Type B pancreatic cell (in vitro differentiated cells): ENCODE measurements at regions not wholly inside any gene's neighbourhood (a gene's known extent, or its start where the extent isn't known, plus 50 kb on each side); places are given as distances from the start of the nearest gene placed in this dataset.

ENCODE experiments used
- DNase-seq: peaks from one replicate; pipeline ENCODE4 v3.0.0; 2021; ENCODE audit warnings: mixed read lengths; ENCODE audit not compliant: unreplicated experiment; ENCODE audit errors: extremely low spot score
- H3K27ac Mint-ChIP-seq: 2 replicates; pipeline ENCODE4 v1.8.0; 2021; ENCODE audit warnings: mild to moderate bottlenecking, mixed read lengths
- H3K27me3 Mint-ChIP-seq: 2 replicates; pipeline ENCODE4 v1.8.0; 2021; ENCODE audit warnings: mixed read lengths
- H3K36me3 Mint-ChIP-seq: 2 replicates; pipeline ENCODE4 v1.8.0; 2021; ENCODE audit warnings: mixed read lengths
- H3K4me1 Mint-ChIP-seq: one replicate; pipeline ENCODE4 v1.8.0; 2021; ENCODE audit warnings: mixed read lengths; ENCODE audit not compliant: unreplicated experiment
- H3K4me3 Mint-ChIP-seq: 2 replicates; pipeline ENCODE4 v1.8.0; 2021; ENCODE audit warnings: mild to moderate bottlenecking, mixed read lengths
- H3K9me3 Mint-ChIP-seq: 2 replicates; pipeline ENCODE4 v1.8.0; 2021; ENCODE audit warnings: mixed read lengths
- TF ChIP-seq, protein P1 (sequence below): fragments of 200-600 bp; sonication (generic); conservative IDR thresholded peaks from 2 replicates; pipeline ENCODE4 v1.5.0; 2021; ENCODE audit warnings: antibody characterized with exemption, mild to moderate bottlenecking

DNA sequence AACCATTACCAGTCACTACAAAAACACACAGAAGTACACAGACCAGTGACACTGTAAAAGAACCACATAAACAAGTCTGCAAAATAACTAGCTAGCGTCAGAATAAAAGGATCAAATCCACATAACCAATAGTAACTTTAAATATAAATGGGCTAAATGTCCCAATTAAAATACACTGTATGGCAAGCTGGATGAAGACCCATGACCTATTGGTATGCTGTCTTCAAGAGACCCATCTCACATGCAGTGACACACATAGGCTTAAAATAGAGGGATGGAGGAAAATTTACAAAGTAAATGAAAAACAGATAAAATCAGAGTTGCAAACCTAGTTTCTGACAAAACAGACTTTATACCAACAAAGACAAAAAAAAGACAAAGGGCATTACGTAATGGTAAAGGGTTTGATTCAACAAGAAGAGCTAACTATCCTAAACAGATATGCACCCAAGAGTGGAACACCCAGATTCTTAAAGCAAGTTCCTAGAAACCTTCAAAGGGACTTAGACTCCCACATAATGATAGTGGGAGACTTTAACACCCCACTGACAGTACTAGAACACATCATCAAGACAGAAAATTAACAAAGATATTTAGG lies 196.9 kb downstream of the TBX15 start:
- peaks cover 6% of the 10 kb centered on the region for H3K9me3 Mint-ChIP-seq
- H3K27ac Mint-ChIP-seq, result no peak overlapping the region
- TF ChIP-seq, protein P1, sequence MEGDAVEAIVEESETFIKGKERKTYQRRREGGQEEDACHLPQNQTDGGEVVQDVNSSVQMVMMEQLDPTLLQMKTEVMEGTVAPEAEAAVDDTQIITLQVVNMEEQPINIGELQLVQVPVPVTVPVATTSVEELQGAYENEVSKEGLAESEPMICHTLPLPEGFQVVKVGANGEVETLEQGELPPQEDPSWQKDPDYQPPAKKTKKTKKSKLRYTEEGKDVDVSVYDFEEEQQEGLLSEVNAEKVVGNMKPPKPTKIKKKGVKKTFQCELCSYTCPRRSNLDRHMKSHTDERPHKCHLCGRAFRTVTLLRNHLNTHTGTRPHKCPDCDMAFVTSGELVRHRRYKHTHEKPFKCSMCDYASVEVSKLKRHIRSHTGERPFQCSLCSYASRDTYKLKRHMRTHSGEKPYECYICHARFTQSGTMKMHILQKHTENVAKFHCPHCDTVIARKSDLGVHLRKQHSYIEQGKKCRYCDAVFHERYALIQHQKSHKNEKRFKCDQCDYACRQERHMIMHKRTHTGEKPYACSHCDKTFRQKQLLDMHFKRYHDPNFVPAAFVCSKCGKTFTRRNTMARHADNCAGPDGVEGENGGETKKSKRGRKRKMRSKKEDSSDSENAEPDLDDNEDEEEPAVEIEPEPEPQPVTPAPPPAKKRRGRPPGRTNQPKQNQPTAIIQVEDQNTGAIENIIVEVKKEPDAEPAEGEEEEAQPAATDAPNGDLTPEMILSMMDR, result no peak
- DNase-seq, result no peak
- peaks cover 3% of the 10 kb centered on the region for H3K27me3 Mint-ChIP-seq
- H3K36me3 Mint-ChIP-seq, result no peaks in the 10 kb centered on the region
- H3K4me3 Mint-ChIP-seq, result no peak overlapping the region
- no peaks in the 10 kb centered on the region for H3K4me1 Mint-ChIP-seq

DNA sequence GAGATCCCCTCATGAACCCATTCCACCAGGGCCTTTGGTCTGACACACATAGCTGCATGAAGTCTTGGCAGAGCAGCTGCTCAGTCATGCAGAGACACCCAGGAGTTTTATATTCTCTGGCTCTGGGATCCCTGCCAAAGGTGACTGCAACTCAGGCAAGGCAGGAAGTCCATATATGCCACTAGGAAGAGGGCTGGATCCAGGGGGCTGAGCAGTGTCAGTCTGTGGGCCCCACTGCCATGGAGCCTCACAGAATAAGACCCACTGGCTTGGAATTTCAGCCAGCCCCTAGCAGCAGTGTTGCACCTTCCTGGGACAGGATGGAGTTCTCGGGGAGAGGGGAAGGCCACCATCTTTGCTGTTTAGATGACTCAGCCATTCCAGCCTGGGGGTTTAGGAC lies 199.7 kb downstream of the TBX15 start:
- Mint-ChIP-seq H3K27me3 (no peaks in the 10 kb centered on the region), H3K27ac (no peak overlapping the region), H3K4me3 (no peak overlapping the region)

DNA sequence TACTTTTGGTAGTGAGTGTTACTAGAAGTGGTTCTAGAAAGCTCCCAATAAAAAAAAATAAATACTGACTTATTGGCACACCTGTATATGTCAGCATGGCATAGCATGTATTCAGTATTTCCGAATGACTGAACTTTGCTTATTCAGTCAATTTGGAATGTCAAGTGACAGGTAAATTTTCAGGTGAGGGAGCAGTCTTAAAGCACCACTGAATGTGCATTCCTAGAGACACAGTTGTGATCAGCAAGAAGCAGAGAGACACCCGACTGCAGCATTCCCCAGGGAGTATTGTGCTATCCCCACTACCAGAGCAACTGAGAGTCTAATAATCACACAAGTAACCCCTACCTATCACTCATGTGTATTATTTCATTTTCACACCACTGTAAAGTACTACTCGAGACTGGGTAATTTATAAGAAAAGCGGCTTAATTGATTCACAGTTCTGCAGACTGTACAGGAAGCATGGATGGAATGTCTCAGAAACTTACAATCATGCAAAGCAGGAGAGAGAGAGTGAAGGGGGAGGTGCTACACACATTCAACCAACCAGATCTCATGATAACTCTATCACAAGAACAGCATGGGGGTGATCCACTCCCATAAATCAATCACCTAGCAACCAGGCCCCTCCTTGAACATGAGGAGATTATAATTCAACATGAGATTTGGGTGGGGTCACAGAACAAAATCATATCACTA lies 201.5 kb downstream of the TBX15 start:
- TF ChIP-seq, protein P1, result no peak
- Mint-ChIP-seq H3K27ac (no peak overlapping the region), H3K36me3 (no peaks in the 10 kb centered on the region), H3K9me3 (peaks cover 6% of the 10 kb centered on the region), H3K27me3 (no peaks in the 10 kb centered on the region), H3K4me1 (no peaks in the 10 kb centered on the region), H3K4me3 (no peak overlapping the region)
- no peak for DNase-seq

More for the DNA sequence above, 199.7 kb downstream of the TBX15 start:
- no peak for DNase-seq
- TF ChIP-seq, protein P1, result no peak
- no peaks in the 10 kb centered on the region for H3K36me3 Mint-ChIP-seq
- H3K9me3 Mint-ChIP-seq, result peaks cover 6% of the 10 kb centered on the region
- no peaks in the 10 kb centered on the region for H3K4me1 Mint-ChIP-seq

DNA sequence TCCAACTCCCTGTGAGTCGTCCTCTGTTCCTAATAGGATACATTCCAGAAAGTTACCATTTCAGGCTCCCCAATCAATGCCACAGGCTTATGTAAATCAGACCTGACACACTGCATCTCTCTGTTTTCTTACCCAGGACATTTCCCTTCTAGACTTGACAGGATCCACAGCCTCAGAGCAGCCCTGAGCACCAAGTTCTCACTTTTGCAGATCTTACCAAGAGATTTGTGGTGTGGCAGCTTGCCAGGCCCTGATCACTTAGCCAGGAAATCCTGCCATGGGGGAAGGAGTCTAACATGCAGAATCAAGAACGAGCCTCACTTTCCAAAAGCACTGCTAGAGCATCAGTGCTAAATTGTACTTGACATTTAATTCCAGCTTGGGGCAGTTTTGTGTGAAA lies 202.9 kb downstream of the TBX15 start:
- Mint-ChIP-seq H3K4me3 (no peak overlapping the region), H3K9me3 (no peaks in the 10 kb centered on the region), H3K27ac (no peak overlapping the region), H3K27me3 (no peaks in the 10 kb centered on the region), H3K4me1 (no peaks in the 10 kb centered on the region), H3K36me3 (no peaks in the 10 kb centered on the region)
- TF ChIP-seq, protein P1, result no peak
- no peak for DNase-seq

DNA sequence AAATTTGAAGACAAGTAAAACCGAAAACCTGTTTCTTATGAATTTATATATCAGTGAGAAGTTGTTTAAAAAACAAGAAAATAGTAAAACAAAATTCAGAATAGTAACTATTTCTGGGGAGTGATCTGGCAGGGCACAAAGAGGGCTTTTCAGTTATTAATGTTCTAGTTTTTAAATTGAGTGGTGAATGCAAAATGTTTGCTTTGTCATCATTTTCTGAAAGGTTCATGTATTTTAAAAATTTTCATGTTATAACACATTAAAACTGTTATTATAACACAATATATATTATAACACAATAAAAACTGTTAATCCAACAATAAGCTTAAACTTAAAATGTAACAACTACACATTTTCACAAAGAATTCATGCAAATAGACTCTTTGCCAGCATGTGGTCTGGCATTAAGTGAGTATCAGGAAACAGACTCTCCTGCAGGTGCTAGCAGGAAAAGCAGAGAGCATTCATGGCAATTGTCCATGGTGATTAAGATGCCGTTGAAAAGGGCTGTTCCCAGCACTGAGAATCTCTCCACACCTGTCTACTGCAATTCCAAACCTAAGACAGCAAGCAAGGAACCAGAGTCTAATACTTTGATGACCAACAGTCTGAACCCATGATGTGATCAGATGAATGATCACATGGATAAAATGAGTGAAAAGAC lies 204.9 kb downstream of the TBX15 start:
- H3K4me3 Mint-ChIP-seq, result no peak overlapping the region

More for the DNA sequence above, 204.9 kb downstream of the TBX15 start:
- Mint-ChIP-seq H3K27ac (no peak overlapping the region), H3K9me3 (no peaks in the 10 kb centered on the region), H3K4me1 (no peaks in the 10 kb centered on the region), H3K36me3 (no peaks in the 10 kb centered on the region), H3K27me3 (peaks cover 4% of the 10 kb centered on the region)
- TF ChIP-seq, protein P1, result no peak
- DNase-seq, result no peak
